Daoy (cell line): ENCODE measurements at regions not wholly inside any gene's neighbourhood (a gene's known extent, or its start where the extent isn't known, plus 50 kb on each side); places are given as distances from the start of the nearest gene placed in this dataset.
"Not testable (repeated sequence)": the region's sequence is repeated elsewhere in the genome, so short reads cannot be mapped to it uniquely, and the experiment has no call there.

Experiments
- DNase-seq: peaks from one replicate; pipeline ENCODE4 v3.0.0-alpha.2; 2015; ENCODE audit warnings: low read depth

- no peak for DNase-seq
Measured at GRCh38 chr6:74632196-74632875, 573.5 kb downstream of the COL12A1 start.

- DNase-seq, result no peak
Measured at GRCh38 chr6:74631564-74631963, 574.3 kb downstream of the COL12A1 start.

- DNase-seq, result no peak
Measured at GRCh38 chr6:74626288-74626687, 579.6 kb downstream of the COL12A1 start.

DNA sequence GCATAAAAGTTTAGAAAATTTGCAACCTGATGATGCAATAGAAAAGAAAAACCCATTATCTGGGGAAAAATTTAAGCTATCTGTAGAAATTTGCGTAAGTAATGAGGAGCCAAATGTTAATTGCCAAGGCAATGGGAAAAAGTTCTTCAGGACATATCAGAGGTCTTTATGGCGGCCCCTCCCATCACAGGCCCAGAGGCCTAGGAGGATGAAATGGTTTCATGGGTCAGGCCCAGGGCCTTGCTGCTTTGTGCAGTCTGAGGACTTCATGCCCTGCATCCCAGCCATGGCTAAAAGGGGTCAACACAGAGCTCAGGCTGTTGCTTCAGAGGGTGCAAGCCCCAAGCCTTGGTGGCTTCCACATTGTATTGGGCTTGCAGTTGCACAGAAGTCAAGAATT is 582.8 kb downstream of the COL12A1 start:
- no peak for DNase-seq

DNA sequence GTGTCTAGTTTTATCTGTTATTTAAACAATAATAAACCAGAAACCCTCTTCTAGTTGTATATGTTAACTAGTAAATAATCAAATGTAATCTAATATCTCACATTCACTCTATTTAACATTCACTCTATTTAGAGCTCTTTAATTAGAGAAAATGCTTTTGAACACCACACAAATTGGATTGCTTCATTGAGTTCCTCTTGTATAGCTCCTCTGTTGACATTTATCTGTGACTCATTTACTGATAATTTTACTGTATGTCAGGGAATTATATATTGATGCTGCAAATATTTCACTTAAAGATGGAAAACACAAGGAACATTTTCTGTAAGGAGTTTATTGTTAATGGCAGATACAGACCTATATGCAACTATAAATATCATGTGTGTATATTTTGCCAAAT is 594.6 kb downstream of the COL12A1 start:
- no peak for DNase-seq

- DNase-seq, result no peak
Measured at GRCh38 chr6:74610352-74610751, 595.5 kb downstream of the COL12A1 start.

GRCh38 chr6:74609871-74610270 is 596.0 kb downstream of the COL12A1 start:
- DNase-seq, result no peak

GRCh38 chr6:74607934-74608333 is 597.9 kb downstream of the COL12A1 start:
- DNase-seq, result no peak

- no peak for DNase-seq
Measured at GRCh38 chr6:74607468-74607867, 598.4 kb downstream of the COL12A1 start.

DNA sequence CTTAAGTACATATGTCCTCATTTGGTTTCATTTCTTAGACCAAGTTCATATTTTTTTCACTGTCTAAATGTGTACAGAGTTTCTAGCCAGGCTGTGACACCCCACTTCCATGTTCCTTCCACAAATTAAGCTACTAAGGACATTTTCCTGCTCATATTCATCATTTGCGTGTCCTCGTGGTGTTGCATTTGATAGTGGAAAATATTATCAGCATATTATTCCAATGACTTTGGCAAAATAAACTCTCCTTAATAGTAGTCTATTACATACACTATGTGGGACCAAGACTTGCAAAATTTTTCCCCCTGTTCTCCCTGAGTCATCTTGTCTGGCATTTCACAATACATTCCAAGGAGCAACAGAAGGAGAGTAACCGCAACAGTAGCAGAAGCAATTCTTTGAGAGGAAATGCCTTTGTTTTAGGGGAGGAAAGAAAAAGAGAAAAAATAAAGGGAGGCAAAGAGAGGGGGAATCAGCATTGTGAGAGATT is 599.2 kb downstream of the COL12A1 start:
- no peak for DNase-seq

DNA sequence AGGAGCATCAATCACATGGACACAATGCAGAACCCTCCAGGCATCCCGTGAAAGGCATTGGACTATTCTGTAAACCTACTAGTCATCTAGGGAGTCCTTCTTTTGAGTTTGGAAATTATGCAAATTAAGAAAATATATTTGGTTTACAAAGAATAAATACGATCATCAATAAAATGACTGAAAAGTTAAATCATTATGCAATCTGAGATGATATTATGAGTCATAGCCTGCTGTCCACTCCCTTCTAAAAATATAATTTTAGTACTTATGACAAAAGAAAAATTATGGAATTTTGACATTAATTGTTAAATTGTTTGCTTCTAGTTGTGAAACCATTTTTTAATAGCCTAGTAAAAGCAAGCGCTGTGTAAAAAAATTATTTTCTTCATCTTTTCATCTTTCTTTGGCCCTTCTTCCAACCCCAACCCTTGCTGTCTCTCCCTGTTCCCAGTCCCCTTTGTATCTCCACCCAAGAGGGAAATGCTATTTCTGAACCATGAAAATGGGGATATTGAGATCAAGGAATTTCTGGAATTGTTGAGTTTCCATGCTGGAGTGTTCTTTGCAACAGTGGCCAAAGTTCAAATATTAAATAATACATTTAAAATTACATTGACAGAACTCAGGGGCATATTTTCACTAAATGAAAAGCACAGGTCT is 599.8 kb downstream of the COL12A1 start:
- DNase-seq, result no peak

GRCh38 chr6:74604279-74604678 is 601.6 kb downstream of the COL12A1 start:
- no peak for DNase-seq

GRCh38 chr6:74603322-74604076 is 602.4 kb downstream of the COL12A1 start:
- no peak for DNase-seq

DNA sequence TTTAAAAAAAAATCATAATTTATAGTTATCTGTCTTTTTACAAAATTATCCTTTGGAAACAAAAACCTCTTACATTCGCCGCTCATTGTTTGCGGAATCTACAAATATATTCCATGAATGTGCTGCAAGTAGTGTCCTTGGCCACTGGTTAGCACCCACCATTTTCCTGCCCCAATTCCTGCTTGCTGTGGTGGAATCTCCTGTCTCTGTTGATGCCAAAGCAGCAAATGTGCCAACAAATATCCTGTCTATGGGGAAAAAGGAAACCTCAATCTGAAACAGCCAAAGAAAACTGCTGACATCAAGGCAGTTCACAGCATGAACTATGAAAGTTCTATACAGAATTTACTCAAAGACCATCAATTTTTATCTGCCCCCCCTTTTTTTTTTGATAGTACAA is 603.6 kb downstream of the COL12A1 start:
- DNase-seq, result no peak

DNA sequence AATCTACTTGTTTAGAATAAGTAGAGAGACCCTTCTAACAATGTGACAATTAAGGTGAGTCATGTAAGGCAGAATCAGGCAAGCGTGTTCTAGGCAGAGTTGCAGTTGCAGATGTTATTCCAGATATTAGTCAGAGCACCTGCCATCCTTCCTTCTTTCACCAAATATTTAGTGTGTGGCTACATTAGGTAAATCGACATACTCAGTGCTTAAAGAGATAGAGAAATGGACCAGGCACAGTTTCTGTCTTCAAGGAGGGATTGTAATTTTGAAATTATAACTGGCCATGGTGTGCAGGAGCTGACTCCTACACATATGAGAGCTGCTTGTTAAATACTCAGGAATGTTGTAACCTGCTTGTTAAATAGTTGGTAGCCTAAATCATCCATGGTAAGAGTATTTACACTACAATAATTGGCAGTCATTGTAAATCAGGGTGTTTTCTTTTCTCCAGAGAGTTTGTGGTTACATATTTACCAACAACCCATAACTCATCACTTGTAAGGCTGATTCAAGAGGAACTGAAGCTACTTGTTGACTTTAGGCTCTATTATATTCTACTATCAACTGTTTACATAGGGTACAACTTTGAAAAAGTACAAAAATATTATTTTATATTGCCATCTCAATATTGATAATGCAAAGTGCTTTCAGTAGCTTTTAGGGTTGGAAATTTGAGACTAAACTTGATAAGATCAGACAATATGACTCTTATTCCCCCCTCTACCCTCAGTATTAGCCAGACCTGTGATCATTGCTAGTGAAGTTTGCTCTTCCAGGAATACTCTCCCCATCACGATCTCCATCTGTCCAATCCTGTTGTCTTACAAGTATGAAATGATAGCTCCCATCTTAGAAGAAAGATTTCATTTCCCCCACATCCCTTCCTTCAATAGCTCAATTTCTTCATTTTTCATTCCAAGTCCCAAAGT is 607.1 kb downstream of the COL12A1 start:
- DNase-seq, result no peak

GRCh38 chr6:74597840-74598239 is 608.0 kb downstream of the COL12A1 start:
- no peak for DNase-seq

GRCh38 chr6:74597266-74597665 is 608.6 kb downstream of the COL12A1 start:
- DNase-seq, result no peak

GRCh38 chr6:74596588-74596987 is 609.3 kb downstream of the COL12A1 start:
- DNase-seq, result no peak

- not testable (repeated sequence) for DNase-seq
Measured at GRCh38 chr6:74594350-74594749, 611.5 kb downstream of the COL12A1 start.

DNA sequence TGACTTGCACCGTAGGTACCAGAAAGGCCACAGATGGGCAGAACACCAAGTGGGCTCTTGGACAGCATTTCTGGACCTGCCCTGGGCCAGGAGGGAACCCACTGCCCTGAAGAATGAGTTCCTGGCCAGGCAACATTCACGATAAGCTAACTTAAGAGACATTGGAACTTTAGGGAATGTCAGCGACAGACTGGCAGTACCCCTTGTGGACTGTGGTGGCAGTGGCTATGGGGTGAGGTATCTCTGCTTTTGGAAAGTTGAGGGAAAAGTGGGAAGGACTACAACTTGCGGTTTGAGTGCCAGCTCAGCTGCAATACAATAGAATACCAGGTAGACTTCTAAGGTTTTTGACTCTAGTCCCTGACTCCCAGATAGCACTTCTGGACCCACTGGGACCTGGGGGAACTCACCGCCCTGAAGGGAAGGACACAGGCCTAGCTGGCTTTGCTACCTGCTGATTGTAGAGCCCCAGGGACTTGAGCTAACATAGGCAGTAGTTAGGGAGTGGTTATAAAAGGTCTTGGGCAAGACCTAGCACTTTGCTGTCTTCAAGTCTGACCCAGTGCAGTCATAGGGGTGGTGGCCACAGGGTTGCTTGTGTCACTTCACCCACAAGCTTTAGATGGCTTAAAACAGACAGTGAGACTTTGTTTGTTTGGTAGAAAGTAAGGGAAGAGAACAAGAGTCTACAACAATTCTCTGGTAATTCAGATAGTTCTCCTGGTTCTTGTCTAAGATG is 617.6 kb downstream of the COL12A1 start:
- DNase-seq, result no peak

DNA sequence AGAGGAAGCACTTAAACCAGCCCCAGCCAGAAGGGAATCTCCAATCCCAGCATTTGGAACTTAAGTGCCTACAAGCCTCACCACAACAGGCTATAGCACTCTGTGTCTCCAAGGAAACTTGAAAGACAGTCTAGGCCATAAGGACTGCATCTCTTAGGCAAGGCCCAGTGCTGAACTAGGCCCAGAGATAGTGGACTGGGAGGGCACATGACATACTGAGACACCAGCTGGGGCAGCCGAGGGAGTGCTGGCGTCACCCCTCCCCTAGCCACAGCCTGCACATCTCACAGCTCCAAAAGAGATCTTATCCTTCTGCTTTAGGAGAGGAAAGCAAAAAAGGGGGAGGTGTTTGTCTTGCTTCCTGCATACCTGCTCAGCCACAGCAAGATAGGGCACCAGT is 618.5 kb downstream of the COL12A1 start:
- DNase-seq, result no peak
